GM21529 (cell line): ENCODE measurements at regions not wholly inside any gene's neighbourhood (a gene's known extent, or its start where the extent isn't known, plus 50 kb on each side); places are given as distances from the start of the nearest gene placed in this dataset.

Experiments
- ATAC-seq: cut with Tn5 transposase; IDR thresholded peaks from one replicate; pipeline ENCODE4 v1.9.1; 2021; ENCODE audit not compliant: unreplicated experiment

DNA sequence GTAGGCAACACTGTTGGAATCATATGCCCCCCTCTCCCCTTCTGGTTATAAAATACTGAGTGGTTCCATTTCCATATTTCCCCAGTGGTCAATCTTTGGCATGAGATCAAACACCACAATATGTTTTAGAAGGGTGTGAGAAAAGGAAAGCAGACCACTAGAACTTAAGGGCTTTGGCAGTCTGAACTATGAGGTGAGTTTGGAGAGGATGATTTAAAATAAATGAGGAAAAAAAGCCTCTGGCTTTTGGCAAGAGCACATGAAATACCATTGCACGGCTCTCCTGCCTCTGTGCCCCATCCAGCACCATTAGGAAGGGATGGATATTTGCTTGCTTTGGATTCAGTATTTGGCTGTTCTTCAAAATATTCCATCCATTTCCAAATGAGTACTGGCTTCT lies 339.5 kb upstream of the C1orf87 start:
- ATAC-seq = no peak

DNA sequence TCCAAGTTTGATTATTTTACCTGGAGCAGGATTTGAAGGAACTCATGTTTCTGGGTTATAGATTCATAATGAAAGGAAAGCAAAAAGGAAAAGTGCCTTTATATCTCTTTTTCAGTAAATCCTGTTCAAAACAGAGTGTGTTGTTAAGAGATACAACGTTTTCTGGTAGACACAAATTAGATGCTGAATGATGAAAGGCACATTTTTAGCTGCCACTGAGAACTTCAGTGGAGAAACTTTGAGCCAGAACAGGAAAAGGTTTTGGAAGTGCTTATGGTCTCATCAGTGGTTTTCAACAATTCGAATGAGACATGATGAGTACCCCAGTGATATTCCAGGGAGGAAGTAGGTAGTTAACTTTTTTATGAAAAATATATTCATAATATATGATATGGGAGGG lies 338.0 kb upstream of the C1orf87 start:
- ATAC-seq = no peak

DNA sequence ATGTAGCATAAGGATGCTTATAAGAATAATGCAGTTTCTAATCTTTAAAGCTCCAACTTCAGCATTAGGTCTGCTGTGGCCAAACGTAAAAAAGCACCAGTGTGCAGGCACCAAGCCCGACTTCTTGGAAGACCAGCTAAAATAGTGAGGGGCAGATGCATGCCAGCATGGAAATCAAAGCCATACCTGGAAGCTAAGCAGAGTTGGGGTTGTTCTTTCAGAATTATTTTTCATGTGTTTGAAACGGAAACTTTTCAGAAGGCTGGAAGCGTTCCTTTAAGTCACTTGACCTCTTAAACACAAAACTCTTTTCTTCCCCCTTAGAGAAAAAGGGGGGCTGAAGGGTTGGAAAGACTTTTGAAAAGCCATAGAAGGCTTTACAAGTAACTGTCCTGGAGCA lies 329.2 kb upstream of the C1orf87 start:
- no peak for ATAC-seq

DNA sequence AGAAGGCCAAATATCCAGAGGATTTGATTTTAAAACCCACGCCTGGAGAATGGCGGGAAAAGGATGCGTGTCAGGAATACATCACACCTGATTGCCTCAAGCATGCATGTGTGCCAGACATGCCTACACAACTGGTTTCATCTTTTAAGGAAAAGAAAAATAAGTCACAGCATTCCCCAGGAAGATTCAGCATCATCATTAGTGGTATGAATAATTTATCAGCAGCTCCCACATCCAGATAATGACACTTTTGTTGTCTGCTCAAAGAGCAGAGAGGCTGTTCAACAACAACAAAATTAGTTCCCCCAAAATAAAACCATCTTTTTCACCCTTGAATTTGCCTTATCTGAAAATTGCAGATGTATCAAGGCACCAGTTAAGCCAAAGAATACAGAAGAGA lies 328.6 kb upstream of the C1orf87 start:
- no peak for ATAC-seq

DNA sequence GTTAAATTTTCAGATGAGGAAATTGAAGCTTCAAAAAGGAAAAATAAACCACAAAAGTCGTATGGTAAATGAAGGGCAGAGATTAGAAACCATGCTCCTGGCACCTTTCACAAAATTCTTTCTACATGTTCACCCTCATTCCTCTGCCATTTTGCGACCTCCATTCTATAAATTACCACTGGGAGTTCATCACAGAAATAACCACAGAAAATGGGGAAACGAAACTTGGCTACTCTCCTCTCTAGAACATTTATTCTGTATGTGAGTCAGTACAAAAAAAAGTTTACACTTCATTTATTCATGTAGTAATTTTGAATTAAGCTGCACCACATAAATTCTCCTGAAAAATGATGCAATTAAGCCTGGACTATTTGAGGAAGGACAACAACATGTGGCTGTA lies 320.9 kb upstream of the C1orf87 start:
- peak; percentile 44 for ATAC-seq

DNA sequence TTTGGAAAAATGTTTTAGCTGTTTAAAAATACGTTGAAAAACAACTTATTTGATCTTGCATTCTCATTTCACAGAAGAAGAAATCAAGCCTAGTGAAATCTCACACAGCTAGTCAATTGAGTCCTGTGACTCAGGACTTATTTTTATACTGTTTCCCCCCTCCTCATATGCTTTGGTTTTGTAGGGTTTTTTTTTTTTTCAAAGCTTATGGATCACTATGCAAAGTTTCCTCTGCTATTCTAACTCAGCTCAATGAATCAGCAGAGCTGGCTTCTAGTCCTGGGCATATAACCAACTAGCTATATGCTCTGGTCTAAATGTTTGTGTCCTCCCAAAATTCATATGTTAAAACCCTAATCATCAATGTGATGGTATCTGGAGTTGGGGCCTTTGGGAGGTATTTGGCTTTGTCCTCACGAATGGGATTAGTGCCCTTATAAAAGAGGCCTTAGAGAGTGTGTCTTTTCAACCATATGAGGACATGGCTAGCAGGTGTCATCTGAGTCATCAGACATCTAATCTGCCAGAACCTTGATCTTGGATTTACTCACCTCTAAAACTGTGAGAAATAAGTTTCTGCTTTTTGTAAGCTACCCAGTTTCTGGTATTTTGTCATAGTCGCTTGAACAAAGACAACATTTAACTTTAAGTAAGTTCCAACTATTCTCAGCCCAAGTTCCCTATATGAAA lies 317.2 kb upstream of the C1orf87 start:
- ATAC-seq = peak; percentile 80

DNA sequence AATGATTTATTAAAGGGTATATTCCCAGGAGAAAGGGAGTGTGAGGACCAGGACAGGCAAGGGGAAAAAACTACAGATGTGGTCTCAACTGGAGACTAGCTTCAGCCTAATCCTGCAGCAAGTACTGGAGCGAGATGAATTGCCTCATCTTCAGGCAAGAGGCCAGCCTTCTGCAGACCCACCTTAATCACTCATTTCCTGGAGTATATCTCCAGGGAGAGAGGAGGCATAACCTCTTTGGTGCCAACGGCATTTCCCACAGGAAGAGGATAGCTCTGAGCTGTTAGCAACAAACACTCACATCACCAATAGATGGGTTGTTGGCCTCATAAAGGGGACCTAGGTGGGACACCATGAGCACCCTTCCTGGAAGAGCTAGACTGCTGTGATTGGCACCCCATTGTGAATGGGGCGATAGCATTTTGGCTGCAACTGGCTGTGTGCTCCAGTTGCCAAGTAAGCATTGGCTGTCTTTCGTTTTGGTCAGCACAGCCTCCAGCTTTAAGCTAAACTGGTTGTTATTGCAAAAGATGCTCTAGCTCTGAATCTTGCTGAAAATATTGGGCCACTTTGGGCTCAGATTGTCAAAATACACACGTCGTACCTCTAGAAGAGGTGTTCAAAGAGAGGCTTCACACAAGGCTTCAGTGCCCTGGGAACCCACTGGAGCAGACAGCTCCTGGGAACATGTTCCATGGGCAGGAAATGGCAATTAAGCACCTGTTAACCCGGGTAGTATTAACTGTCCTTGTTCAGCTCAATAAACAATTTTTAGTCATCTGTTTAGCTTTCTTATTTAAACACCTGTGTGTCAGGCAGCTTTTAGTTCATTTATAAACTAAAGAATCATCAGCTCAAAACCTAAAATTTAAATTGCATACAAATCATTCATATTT lies 314.8 kb upstream of the C1orf87 start:
- no peak for ATAC-seq

DNA sequence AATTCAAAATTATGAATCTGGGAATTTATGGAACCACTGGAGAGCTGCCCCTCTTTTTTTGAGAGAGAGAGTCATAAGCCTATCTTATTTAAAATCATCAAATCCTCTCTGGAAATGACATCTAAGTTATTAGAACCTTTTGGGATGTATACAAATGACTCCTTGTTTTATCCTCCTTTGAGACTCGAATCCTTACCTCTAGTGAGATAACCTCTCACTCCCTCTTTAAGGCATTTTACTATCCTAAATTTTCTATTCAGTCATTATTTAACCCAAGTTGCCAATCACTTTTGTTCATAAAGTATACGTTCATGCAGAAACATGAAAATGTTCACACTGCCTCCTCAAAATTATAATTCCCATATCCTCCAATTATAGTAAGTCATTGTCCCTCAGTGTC lies 313.6 kb upstream of the C1orf87 start:
- ATAC-seq = no peak

DNA sequence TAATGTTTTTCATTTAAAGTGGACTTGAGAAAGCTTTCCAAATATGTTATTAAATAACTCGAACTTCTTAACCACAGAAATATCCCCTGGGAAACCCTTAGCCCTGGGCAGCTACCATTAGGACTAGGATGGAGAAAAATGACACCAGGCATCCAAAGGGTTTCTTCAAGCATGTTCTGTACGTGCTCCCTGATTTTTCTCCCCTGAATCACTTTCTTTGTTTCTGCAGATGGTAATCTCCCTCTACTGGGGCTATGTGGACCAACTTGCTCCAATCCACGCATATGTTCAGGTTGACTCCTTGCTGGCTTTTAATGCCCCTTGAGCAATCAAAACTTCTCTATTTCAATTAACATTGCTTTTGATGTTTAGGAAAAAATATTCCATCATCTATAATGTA lies 312.7 kb upstream of the C1orf87 start:
- ATAC-seq = no peak

DNA sequence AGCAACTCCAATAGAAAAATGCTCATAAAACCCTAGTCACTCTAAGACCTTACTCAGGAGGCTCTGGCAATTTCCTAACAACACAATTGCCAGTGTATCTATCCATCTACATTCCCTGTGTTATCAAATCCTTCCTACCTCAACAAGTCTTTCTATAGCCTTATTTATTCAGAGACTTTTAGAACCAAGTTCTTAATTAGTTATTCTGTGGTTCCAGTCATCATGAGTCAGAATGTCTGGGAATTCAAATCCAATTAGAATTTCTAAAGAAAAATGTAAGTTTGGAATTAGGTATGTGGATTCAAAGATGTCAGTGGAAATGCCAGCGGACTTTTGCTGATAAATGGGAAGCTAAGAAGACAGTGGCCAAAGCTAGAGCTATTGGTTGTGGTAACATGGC lies 302.6 kb upstream of the C1orf87 start:
- no peak for ATAC-seq

DNA sequence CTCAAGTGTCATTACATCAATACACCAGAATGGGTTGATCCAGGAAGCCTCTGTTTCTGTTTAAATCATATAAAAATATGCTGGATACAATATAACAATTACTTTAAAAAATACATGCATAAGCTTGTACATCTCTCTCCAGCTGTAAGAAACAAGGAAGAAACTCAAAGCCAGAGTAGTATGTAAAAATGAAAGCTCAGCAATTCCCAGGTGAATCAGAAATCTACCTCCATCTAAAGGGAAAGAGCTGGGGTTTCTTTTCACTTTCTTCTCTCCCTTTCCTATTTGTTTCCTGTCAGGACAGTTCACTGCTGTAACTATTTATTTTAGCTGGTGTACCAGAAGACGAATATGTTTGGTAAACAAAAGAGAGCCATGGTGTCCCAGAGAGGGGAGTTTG lies 301.0 kb upstream of the C1orf87 start:
- no peak for ATAC-seq

DNA sequence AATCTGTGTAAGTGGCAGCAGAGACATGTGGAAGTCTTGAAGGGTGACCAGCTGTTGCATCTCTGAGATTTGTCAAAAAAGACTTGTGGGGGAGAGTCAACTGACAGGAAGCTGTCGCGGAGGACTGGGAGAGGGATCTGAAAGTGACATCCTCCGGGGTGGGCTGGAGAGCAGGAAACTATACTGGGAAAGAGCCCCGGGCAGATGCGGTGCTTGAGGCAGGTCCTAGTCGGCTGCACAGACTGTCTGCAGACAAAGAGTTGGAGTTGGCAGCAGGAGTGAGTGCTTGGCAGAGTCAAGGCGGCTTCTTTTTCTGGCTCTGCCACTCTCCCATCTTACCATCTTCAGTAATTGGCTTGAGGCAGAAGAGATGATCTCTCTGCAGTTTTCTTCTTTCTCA lies 294.0 kb upstream of the C1orf87 start:
- ATAC-seq = no peak

DNA sequence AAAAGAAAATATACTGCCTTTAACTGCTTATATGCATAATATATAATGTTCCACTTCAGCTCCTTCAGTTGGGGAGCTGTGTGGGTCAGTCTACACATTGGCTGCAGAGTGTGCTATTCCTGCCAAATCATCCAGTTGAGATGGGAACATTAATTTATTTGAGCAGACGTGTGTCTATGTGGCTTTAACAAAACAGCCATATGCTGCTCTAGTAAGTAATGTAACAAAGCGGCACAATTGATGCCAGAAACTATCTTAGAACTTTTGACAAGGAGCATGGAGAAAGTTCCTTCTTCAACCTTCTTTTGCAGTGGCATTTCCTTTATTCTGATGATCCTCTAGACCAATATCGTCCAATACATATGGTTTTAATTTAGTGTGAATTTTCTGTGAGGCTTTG lies 285.9 kb upstream of the C1orf87 start:
- no peak for ATAC-seq

DNA sequence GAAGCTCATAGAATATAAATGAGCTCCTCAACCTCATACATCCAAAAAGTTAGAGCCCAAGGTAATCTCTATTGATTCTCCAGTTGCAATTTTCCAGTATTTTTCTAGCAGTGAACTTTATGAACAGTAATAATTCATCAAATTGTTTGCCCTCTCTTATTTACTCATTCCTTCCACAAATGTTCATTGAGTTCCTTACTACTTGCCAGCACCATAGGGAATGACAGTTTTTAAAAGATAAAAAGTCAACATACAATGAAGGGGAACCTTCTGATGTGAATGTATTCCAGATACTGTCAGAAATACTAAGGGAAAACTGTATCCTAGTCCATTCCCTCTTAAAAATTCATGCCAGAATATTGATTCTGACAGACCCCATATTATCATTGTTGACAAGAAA lies 277.0 kb upstream of the C1orf87 start:
- ATAC-seq = no peak

DNA sequence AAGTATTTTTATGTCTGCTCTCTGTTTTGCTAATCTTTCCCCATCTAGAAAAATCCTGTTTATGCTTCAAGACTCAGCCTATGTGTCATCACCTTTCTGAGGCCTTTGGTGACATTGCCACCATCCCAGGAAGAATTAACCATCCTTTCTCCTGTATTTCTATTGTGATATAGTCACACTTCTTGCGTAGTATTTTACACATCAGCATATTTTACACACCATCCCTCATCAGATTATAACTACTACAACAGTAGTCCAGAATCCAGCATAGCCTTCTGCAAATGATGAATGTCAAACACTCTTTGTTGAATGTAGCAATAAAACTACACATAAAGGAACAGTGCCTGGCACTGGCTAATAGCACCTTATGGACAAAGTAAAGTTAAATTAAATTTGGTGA lies 275.3 kb upstream of the C1orf87 start:
- ATAC-seq = no peak

DNA sequence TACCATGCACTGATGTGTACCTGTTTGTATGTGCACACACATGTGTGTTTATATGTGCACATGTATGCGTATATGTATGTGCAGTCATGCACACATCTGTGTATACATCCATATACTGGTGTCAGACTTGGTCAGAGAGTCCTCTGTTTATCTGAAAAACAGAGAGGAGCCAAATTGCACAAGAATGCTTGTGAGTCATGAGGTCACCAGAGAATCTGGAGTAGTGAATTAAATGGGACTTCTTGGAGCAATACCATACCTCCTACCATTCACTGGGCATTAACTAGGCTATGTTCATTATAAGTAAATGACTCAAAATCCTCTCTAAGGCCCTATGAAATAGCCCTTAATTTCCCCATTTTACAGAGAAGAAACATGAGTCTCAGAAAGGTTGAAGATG lies 272.1 kb upstream of the C1orf87 start:
- ATAC-seq = no peak

DNA sequence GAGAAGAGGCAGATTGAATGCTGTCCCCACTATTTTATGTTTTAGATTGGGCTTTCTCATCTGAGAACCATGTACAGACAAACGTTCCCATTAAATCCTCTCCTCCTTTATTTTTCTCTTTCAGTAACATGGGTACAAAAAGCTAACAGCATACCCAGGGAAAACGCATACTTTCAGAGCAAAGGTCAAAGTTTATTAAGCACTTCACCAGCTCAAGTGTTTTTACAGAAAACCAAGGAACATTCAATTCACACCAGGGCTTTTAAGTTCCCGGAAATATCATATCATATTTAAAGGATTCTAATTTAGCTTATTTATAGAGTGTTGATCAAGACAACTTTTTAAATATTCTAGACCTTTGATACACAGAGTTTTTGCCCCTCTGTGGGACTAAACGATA lies 271.5 kb upstream of the C1orf87 start:
- no peak for ATAC-seq

DNA sequence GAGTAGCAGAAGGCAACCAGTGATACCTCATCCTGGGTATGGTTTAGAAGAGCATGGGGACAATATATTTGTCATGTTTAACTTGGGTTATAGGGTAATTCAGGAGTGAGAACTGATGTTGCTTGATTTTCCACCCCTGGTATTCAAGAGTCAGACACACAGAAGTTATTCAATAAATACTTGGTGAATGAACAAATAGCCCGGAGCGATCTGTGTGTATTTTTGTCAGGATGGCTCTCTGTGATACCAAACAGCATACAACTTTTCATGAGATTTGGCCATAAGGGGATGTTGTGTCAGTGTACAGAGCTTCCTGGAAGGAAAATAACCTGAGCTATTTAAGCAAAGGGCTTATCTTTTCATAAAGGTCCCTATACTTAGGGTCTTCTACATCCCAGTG lies 270.2 kb upstream of the C1orf87 start:
- ATAC-seq = no peak

DNA sequence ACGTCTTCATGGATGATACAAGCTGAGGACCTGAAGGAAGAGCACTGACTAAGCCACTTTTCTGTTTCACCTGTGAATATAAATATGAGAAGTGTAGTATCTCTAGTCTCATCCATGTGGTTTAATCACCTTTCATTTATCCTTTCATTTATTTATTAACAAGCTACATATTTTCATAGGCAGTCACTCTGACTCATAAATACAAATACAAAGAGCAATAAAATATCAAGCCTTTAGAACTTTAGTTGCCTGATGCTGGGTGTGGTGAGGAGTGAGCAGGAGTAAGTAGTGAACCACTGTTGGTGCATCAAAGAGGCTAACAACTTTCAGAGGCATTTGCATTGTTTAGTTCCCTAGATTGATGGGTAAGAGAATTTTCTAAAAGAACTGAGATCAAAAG lies 269.0 kb upstream of the C1orf87 start:
- no peak for ATAC-seq

DNA sequence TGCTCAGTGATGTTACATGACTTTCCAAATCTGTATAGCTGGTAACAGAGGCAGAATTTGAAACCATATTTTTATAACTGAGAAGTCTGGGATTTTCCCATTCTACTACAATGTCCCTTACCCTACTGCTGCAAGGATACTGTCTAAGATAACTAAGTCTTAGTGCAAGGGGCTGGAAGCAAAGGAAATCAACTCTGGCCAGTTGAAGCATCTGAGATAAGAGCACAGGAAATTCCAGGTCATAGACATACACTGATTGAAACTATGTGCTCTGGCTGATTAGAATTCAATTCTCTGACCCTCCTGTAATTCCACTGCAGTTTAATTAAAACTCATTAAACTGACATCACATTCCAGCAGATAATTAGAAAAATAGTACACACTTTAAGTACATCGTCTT lies 267.7 kb upstream of the C1orf87 start:
- ATAC-seq = no peak

DNA sequence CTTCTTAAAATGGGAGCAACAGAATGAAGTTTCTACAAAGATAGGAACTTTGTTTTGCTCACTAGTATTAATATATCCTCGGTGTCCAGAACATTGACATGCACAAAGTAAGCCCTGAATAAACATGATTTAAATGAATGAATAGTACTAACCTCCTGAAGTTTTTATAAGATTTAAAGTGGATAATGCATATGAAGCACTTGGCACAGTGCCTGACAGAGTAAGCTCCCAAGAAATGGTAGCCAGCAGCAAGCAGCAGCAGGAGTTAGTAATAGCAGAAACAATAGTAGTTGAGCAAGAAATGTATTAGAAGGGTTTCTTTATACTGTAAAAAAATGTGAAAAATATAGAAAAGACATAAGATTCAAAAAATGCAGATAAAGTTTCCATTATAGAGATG lies 258.1 kb upstream of the C1orf87 start:
- no peak for ATAC-seq

DNA sequence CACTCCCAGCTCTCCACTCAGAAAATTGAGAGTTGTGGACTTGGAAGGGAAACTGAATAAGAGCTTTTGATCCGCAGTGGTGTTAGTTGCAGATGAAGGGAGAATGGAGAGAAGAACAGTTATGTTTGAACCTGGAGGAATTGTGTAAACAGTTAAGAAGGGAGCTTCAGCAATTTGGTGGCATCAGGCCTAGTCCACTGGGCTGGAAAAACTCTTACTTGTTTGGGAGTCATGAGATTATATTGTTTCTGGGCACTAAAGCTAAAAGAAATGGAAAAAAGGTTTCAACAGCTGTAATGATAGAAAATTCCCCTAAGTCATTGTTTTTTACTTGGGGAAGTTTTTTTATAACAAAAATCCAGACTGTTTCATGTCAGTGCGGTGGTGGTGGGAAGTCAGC lies 256.1 kb upstream of the C1orf87 start:
- ATAC-seq = no peak

DNA sequence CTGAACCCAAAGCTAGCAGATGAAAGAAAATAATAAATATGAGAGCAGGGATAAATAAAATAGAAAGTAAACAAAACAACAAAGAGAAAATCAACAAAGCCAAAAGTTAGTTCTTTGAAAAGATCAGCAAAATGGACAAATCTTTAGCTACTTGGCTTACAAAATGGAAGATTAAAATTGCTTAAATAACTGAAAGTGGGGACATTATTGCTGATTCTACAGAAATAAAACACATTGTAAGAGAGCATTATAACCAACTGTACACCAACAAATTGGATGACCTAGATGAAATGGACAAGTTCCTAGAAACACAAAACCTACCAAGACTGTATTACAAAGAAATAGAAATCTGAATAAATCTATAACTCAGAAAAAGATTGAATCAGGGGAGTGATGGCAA lies 238.3 kb upstream of the C1orf87 start:
- no peak for ATAC-seq
